ENCODE measurements at regions not wholly inside any gene's neighbourhood (a gene's known extent, or its start where the extent isn't known, plus 50 kb on each side); places are given as distances from the start of the nearest gene placed in this dataset.
A peak's percentile ranks its signal among the peaks of the same experiment; 100 is the strongest.

- peaks cover 4% of the 10 kb centered on the region for H3K4me1 Mint-ChIP-seq (ENCODE audit: unreplicated experiment)
- DNase-seq (ENCODE audit: extremely low spot score, unreplicated experiment) = no peak
Measured at GRCh38 chr2:15834381-15835031, 105.8 kb upstream of the MYCN start.

GRCh38 chr2:15835991-15836688 lies 104.2 kb upstream of the MYCN start:
- Mint-ChIP-seq H3K4me3 (no peak overlapping the region), H3K36me3 (no peaks in the 10 kb centered on the region), H3K27ac (no peak overlapping the region), H3K27me3 (no peaks in the 10 kb centered on the region), H3K4me1 (ENCODE audit: unreplicated experiment) (peaks cover 4% of the 10 kb centered on the region), H3K9me3 (peaks cover under 1% of the 10 kb centered on the region)
- no peak for DNase-seq (ENCODE audit: extremely low spot score, unreplicated experiment)
- no peak for TF ChIP-seq CTCF (conservative IDR thresholded peaks at IDR 0.05)

More at GRCh38 chr2:15834381-15835031, 105.8 kb upstream of the MYCN start:
- Mint-ChIP-seq H3K27me3 (no peaks in the 10 kb centered on the region), H3K27ac (peak overlapping the region; percentile 31), H3K4me3 (no peak overlapping the region), H3K9me3 (no peaks in the 10 kb centered on the region), H3K36me3 (no peaks in the 10 kb centered on the region)
- no peak for TF ChIP-seq CTCF (conservative IDR thresholded peaks at IDR 0.05)

- H3K27me3 Mint-ChIP-seq = no peaks in the 10 kb centered on the region
- H3K4me3 Mint-ChIP-seq = no peak overlapping the region
- peaks cover 5% of the 10 kb centered on the region for H3K4me1 Mint-ChIP-seq (ENCODE audit: unreplicated experiment)
- no peak for TF ChIP-seq CTCF (conservative IDR thresholded peaks at IDR 0.05)
- H3K27ac Mint-ChIP-seq = no peak overlapping the region
- no peaks in the 10 kb centered on the region for H3K36me3 Mint-ChIP-seq
- H3K9me3 Mint-ChIP-seq = peaks cover 4% of the 10 kb centered on the region
- no peak for DNase-seq (ENCODE audit: extremely low spot score, unreplicated experiment)
Measured at GRCh38 chr2:15836689-15837610, 103.4 kb upstream of the MYCN start.

GRCh38 chr2:15838481-15839090 lies 101.8 kb upstream of the MYCN start:
- Mint-ChIP-seq H3K9me3 (peaks cover 4% of the 10 kb centered on the region), H3K27ac (no peak overlapping the region), H3K4me3 (no peak overlapping the region), H3K4me1 (ENCODE audit: unreplicated experiment) (peaks cover 16% of the 10 kb centered on the region), H3K36me3 (no peaks in the 10 kb centered on the region), H3K27me3 (no peaks in the 10 kb centered on the region)
- TF ChIP-seq CTCF (conservative IDR thresholded peaks at IDR 0.05) = no peak
- DNase-seq (ENCODE audit: extremely low spot score, unreplicated experiment) = no peak

- no peak overlapping the region for H3K4me3 Mint-ChIP-seq
- H3K36me3 Mint-ChIP-seq = no peaks in the 10 kb centered on the region
Measured at GRCh38 chr2:15839426-15840124, 100.8 kb upstream of the MYCN start.

More at GRCh38 chr2:15839426-15840124, 100.8 kb upstream of the MYCN start:
- H3K9me3 Mint-ChIP-seq = peaks cover 4% of the 10 kb centered on the region
- no peak for TF ChIP-seq CTCF (conservative IDR thresholded peaks at IDR 0.05)
- peak; percentile 37 for DNase-seq (ENCODE audit: extremely low spot score, unreplicated experiment)
- no peak overlapping the region for H3K27ac Mint-ChIP-seq
- H3K27me3 Mint-ChIP-seq = no peaks in the 10 kb centered on the region
- peaks cover 22% of the 10 kb centered on the region for H3K4me1 Mint-ChIP-seq (ENCODE audit: unreplicated experiment)

Measured in type B pancreatic cell (in vitro differentiated cells).